Astrocyte (in vitro differentiated cells and primary cell): ENCODE measurements at regions not wholly inside any gene's neighbourhood (a gene's known extent, or its start where the extent isn't known, plus 50 kb on each side); places are given as distances from the start of the nearest gene placed in this dataset.

Experiments used
- DNase-seq: peaks from one replicate; pipeline ENCODE4 v3.0.0-alpha.2; 2010; ENCODE audit warnings: low read depth
- FAIRE-seq: peaks from 2 replicates; lab custom pipeline; 2011; peaks lifted over from hg19 to GRCh38; lab: Jason Lieb, UNC
- H2AFZ ChIP-seq: 2 replicates; pipeline ENCODE4 v1.6.0; 2012; ENCODE audit warnings: low read depth, low read length, inconsistent platforms
- H3K27ac ChIP-seq: 2 replicates; pipeline ENCODE4 v1.5.1; 2011; ENCODE audit warnings: low read depth, low read length, inconsistent platforms
- H3K27me3 ChIP-seq: 2 replicates; pipeline ENCODE4 v1.6.0; 2011; ENCODE audit warnings: low read length, inconsistent platforms; ENCODE audit not compliant: insufficient read depth
- H3K36me3 ChIP-seq: 2 replicates; pipeline ENCODE4 v1.5.1; 2011; ENCODE audit warnings: low read length, inconsistent platforms; ENCODE audit not compliant: insufficient read depth
- H3K4me1 ChIP-seq: 2 replicates; pipeline ENCODE4 v1.5.1; 2011; ENCODE audit warnings: low read length, inconsistent platforms; ENCODE audit not compliant: insufficient read depth
- H3K4me2 ChIP-seq: 2 replicates; pipeline ENCODE4 v1.6.0; 2012; ENCODE audit warnings: low read length, inconsistent platforms
- H3K4me3 ChIP-seq: 2 replicates; pipeline ENCODE4 v1.5.1; 2011; ENCODE audit warnings: low read depth, mild to moderate bottlenecking, low read length, inconsistent platforms; ENCODE audit not compliant: insufficient read depth
- H3K79me2 ChIP-seq: 2 replicates; pipeline ENCODE4 v1.6.0; 2012; ENCODE audit warnings: mild to moderate bottlenecking, low read length, inconsistent platforms; ENCODE audit not compliant: insufficient read depth
- H3K9ac ChIP-seq: 2 replicates; pipeline ENCODE4 v1.6.0; 2012; ENCODE audit warnings: mild to moderate bottlenecking, low read length, inconsistent platforms
- H3K9me3 ChIP-seq: 2 replicates; pipeline ENCODE4 v1.5.1; 2012; ENCODE audit warnings: low read depth, mild to moderate bottlenecking, low read length, inconsistent platforms; ENCODE audit not compliant: insufficient read depth
- H4K20me1 ChIP-seq: 2 replicates; pipeline ENCODE4 v1.6.0; 2012; ENCODE audit warnings: low read length, inconsistent platforms; ENCODE audit not compliant: insufficient read depth
- H3K27ac Mint-ChIP-seq: one replicate; pipeline ENCODE4 v1.8.0; 2021; ENCODE audit warnings: mild to moderate bottlenecking, mixed read lengths; ENCODE audit not compliant: unreplicated experiment
- H3K27me3 Mint-ChIP-seq: one replicate; pipeline ENCODE4 v1.8.0; 2021; ENCODE audit warnings: low read depth, mixed read lengths; ENCODE audit not compliant: unreplicated experiment
- H3K36me3 Mint-ChIP-seq: one replicate; pipeline ENCODE4 v1.8.0; 2021; ENCODE audit warnings: low read depth, mixed read lengths; ENCODE audit not compliant: unreplicated experiment
- H3K4me1 Mint-ChIP-seq: one replicate; pipeline ENCODE4 v1.8.0; 2021; ENCODE audit warnings: low read depth, mixed read lengths; ENCODE audit not compliant: unreplicated experiment
- H3K4me3 Mint-ChIP-seq: one replicate; pipeline ENCODE4 v1.8.0; 2021; ENCODE audit warnings: mild to moderate bottlenecking, moderate library complexity, mixed read lengths; ENCODE audit not compliant: unreplicated experiment
- H3K9me3 Mint-ChIP-seq: one replicate; pipeline ENCODE4 v1.8.0; 2021; ENCODE audit warnings: mild to moderate bottlenecking, mixed read lengths; ENCODE audit not compliant: unreplicated experiment
- EZH2 ChIP-seq: IDR thresholded peaks from 2 replicates; pipeline ENCODE4 v1.6.1; 2012; ENCODE audit warnings: mild to moderate bottlenecking, low read length, inconsistent platforms; ENCODE audit not compliant: insufficient read depth
- TF ChIP-seq, protein P1 (sequence below): IDR thresholded peaks from 2 replicates; pipeline ENCODE4 v1.5.1; 2011; ENCODE audit warnings: low read depth, mild to moderate bottlenecking, inconsistent platforms, low read length, moderate library complexity; ENCODE audit not compliant: insufficient read depth

DNA sequence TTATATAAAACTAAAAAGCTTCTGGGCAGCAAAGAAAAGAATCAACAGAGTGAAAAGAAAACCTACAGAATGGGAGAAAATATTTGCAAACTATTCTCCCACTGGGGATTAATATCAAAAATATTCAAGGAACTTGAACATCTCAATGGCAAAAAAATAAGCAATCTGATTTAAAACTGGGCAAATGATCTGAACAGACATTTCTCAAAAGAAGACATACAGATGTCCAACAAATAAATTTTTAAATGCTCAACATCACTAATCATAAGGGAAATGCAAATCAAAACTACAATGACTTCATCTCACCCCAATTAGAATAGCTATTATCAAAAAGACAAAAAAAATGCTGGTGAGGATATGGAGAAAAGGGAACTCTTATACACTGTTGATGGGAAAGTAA, 57.2 kb upstream of the SSBP2 start:
- H3K36me3 Mint-ChIP-seq, result peaks cover 5% of the 10 kb centered on the region
- Histone ChIP-seq H3K4me1 (no peaks in the 10 kb centered on the region), H3K4me2 (no peak overlapping the region), H3K9ac (no peak overlapping the region), H3K36me3 (no peaks in the 10 kb centered on the region), H3K79me2 (no peaks in the 10 kb centered on the region), H2AFZ (no peak overlapping the region), H4K20me1 (no peaks in the 10 kb centered on the region), H3K4me3 (no peak overlapping the region), H3K9me3 (no peaks in the 10 kb centered on the region), H3K27me3 (no peaks in the 10 kb centered on the region), H3K27ac (no peak overlapping the region)
- DNase-seq (no peak), FAIRE-seq (peak; percentile 74)
- H3K9me3 Mint-ChIP-seq, result peaks cover 6% of the 10 kb centered on the region
- no peaks in the 10 kb centered on the region for H3K4me1 Mint-ChIP-seq
- no peak overlapping the region for H3K27ac Mint-ChIP-seq
- no peak overlapping the region for H3K4me3 Mint-ChIP-seq
- H3K27me3 Mint-ChIP-seq, result no peaks in the 10 kb centered on the region
- TF ChIP-seq, protein P1, sequence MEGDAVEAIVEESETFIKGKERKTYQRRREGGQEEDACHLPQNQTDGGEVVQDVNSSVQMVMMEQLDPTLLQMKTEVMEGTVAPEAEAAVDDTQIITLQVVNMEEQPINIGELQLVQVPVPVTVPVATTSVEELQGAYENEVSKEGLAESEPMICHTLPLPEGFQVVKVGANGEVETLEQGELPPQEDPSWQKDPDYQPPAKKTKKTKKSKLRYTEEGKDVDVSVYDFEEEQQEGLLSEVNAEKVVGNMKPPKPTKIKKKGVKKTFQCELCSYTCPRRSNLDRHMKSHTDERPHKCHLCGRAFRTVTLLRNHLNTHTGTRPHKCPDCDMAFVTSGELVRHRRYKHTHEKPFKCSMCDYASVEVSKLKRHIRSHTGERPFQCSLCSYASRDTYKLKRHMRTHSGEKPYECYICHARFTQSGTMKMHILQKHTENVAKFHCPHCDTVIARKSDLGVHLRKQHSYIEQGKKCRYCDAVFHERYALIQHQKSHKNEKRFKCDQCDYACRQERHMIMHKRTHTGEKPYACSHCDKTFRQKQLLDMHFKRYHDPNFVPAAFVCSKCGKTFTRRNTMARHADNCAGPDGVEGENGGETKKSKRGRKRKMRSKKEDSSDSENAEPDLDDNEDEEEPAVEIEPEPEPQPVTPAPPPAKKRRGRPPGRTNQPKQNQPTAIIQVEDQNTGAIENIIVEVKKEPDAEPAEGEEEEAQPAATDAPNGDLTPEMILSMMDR, result no peak

DNA sequence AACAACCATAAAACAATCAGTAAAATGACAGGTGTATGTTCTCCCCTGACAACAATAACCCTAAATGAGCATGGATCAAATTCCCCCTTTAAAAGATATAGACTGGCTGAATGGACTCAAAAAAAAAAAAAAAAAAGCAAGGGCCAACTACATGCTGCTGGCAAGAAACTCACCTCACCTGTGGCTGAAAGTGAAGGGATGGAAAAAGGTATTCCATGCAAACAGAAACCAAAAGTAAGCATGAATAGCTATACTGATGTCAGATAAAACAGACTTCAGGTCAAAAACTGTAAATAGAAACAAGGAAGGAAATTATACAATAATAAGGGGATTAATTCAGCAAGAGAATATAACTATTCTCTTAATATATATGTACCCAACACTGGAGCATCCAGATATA, 54.2 kb upstream of the SSBP2 start:
- H3K79me2 ChIP-seq, result no peaks in the 10 kb centered on the region
- no peaks in the 10 kb centered on the region for H3K27me3 Mint-ChIP-seq
- DNase-seq, result no peak
- H3K9me3 ChIP-seq, result no peaks in the 10 kb centered on the region
- peaks cover 4% of the 10 kb centered on the region for H3K4me1 Mint-ChIP-seq
- H4K20me1 ChIP-seq, result no peaks in the 10 kb centered on the region
- no peak overlapping the region for H2AFZ ChIP-seq
- no peaks in the 10 kb centered on the region for H3K27me3 ChIP-seq
- no peak overlapping the region for H3K9ac ChIP-seq
- H3K4me2 ChIP-seq, result no peak overlapping the region
- no peak for TF ChIP-seq EZH2
- TF ChIP-seq, protein P1, result no peak
- H3K36me3 ChIP-seq, result no peaks in the 10 kb centered on the region
- no peak overlapping the region for H3K4me3 ChIP-seq
- peaks cover 6% of the 10 kb centered on the region for H3K9me3 Mint-ChIP-seq
- H3K27ac ChIP-seq, result no peak overlapping the region
- H3K27ac Mint-ChIP-seq, result no peak overlapping the region
- no peak for FAIRE-seq
- no peaks in the 10 kb centered on the region for H3K4me1 ChIP-seq
- no peak overlapping the region for H3K4me3 Mint-ChIP-seq
- peaks cover 5% of the 10 kb centered on the region for H3K36me3 Mint-ChIP-seq

DNA sequence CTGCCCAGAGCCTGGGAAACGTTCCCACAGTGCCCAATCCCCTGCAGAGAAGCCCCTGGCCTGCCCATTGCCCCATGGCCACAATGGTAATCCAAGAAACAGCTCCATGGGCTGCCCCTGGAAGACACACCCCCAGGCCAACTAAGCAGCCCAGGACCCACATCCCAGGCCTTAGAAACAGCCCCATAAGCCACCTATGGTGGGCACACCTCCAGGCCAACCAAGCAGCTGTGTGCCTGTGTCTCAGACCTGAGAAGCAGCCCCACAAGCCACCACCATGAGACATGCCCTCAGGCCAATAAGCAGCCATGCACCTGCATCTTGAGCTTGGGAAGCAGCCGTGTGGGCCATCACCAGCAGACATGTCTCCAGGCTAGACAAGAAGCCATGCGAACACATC, 52.9 kb upstream of the SSBP2 start:
- Histone ChIP-seq H3K27me3 (no peaks in the 10 kb centered on the region), H3K4me1 (no peaks in the 10 kb centered on the region), H3K27ac (no peak overlapping the region), H3K9me3 (no peaks in the 10 kb centered on the region), H3K4me3 (no peak overlapping the region), H3K36me3 (no peaks in the 10 kb centered on the region), H3K9ac (no peak overlapping the region), H2AFZ (no peak overlapping the region), H3K79me2 (no peaks in the 10 kb centered on the region), H4K20me1 (no peaks in the 10 kb centered on the region), H3K4me2 (no peak overlapping the region)
- Mint-ChIP-seq H3K4me1 (peaks cover 12% of the 10 kb centered on the region), H3K9me3 (peaks cover 6% of the 10 kb centered on the region), H3K27me3 (no peaks in the 10 kb centered on the region), H3K27ac (no peak overlapping the region), H3K4me3 (no peak overlapping the region), H3K36me3 (peaks cover 5% of the 10 kb centered on the region)
- FAIRE-seq (no peak), DNase-seq (no peak)
- TF ChIP-seq, protein P1, result no peak
- TF ChIP-seq EZH2, result no peak
